H9 (cell line): ENCODE measurements at regions not wholly inside any gene's neighbourhood (a gene's known extent, or its start where the extent isn't known, plus 50 kb on each side); places are given as distances from the start of the nearest gene placed in this dataset.

Source experiments
- DNase-seq: peaks from one replicate; pipeline ENCODE4 v3.0.0-alpha.2; 2017
- H2AFZ ChIP-seq: one replicate; pipeline ENCODE4 v1.6.1; 2013; ENCODE audit warnings: mild to moderate bottlenecking, low read length, control low read depth, moderate library complexity
- H2AK5ac ChIP-seq: 2 replicates; pipeline ENCODE4 v1.6.1; 2013; ENCODE audit warnings: low read length, control low read depth, mixed read lengths; ENCODE audit not compliant: insufficient read length
- H2BK120ac ChIP-seq: one replicate; pipeline ENCODE4 v1.6.1; 2013; ENCODE audit warnings: low read depth, mild to moderate bottlenecking, low read length, control low read depth, inconsistent platforms; ENCODE audit not compliant: poor library complexity, severe bottlenecking
- H2BK12ac ChIP-seq: 2 replicates; pipeline ENCODE4 v1.6.1; 2013; ENCODE audit warnings: low read length, control low read depth, mixed read lengths, low read depth; ENCODE audit not compliant: insufficient read length
- H2BK15ac ChIP-seq: 2 replicates; pipeline ENCODE4 v1.6.1; 2013; ENCODE audit warnings: low read depth, low read length, control low read depth
- H2BK20ac ChIP-seq: one replicate; pipeline ENCODE4 v1.6.1; 2013; ENCODE audit warnings: low read depth, mild to moderate bottlenecking, low read length, control low read depth, inconsistent platforms; ENCODE audit not compliant: poor library complexity, severe bottlenecking
- H2BK5ac ChIP-seq: 2 replicates; pipeline ENCODE4 v1.6.1; 2013; ENCODE audit warnings: low read length, control low read depth, mixed read lengths; ENCODE audit not compliant: insufficient read length
- H3K14ac ChIP-seq: 2 replicates; pipeline ENCODE4 v1.6.1; 2013; ENCODE audit warnings: low read length, control low read depth; ENCODE audit not compliant: insufficient read depth
- H3K18ac ChIP-seq: 2 replicates; pipeline ENCODE4 v1.6.1; 2013; ENCODE audit warnings: low read depth, mild to moderate bottlenecking, mixed read lengths, low read length, control low read depth; ENCODE audit not compliant: insufficient read length
- H3K23ac ChIP-seq: 2 replicates; pipeline ENCODE4 v1.6.1; 2013; ENCODE audit warnings: low read length, control low read depth, mixed read lengths, low read depth; ENCODE audit not compliant: insufficient read length
- H3K23me2 ChIP-seq: 2 replicates; pipeline ENCODE4 v1.6.1; 2013; ENCODE audit warnings: low read depth, mild to moderate bottlenecking, mixed read lengths, low read length, control low read depth; ENCODE audit not compliant: insufficient read length, poor library complexity, severe bottlenecking
- H3K27ac ChIP-seq: 2 replicates; pipeline ENCODE4 v1.5.1; 2013; ENCODE audit warnings: low read length, control low read depth, mixed read lengths, low read depth; ENCODE audit not compliant: insufficient read length
- H3K27me3 ChIP-seq: 2 replicates; pipeline ENCODE4 v1.6.1; 2013; ENCODE audit warnings: low read length, control low read depth, inconsistent platforms; ENCODE audit not compliant: insufficient read depth
- H3K4ac ChIP-seq: 2 replicates; pipeline ENCODE4 v1.6.1; 2013; ENCODE audit warnings: low read depth, mild to moderate bottlenecking, control low read depth, inconsistent platforms, low read length, moderate library complexity
- H3K4me1 ChIP-seq: 2 replicates; pipeline ENCODE4 v1.6.1; 2013; ENCODE audit warnings: low read length, control low read depth, inconsistent platforms; ENCODE audit not compliant: insufficient read depth
- H3K4me2 ChIP-seq: 2 replicates; pipeline ENCODE4 v1.6.1; 2013; ENCODE audit warnings: low read length, control low read depth, mixed read lengths; ENCODE audit not compliant: insufficient read length, insufficient read depth
- H3K56ac ChIP-seq: 2 replicates; pipeline ENCODE4 v1.6.1; 2013; ENCODE audit warnings: low read depth, mild to moderate bottlenecking, mixed read lengths, low read length, control low read depth; ENCODE audit not compliant: insufficient read length
- H3K79me1 ChIP-seq: 2 replicates; pipeline ENCODE4 v1.6.1; 2013; ENCODE audit warnings: low read depth, mild to moderate bottlenecking, moderate library complexity, low read length, control low read depth, inconsistent platforms; ENCODE audit not compliant: insufficient read depth, poor library complexity, severe bottlenecking
- H3K79me2 ChIP-seq: 2 replicates; pipeline ENCODE4 v1.6.1; 2013; ENCODE audit warnings: low read length, control low read depth, inconsistent platforms; ENCODE audit not compliant: insufficient read depth
- H3K9ac ChIP-seq: 2 replicates; pipeline ENCODE4 v1.6.1; 2013; ENCODE audit warnings: low read length, control low read depth, mixed read lengths; ENCODE audit not compliant: insufficient read length; ENCODE audit errors: extremely low read depth
- H3K9me3 ChIP-seq: one replicate; pipeline ENCODE4 v1.6.1; 2013; ENCODE audit warnings: low read depth, low read length, inconsistent platforms; ENCODE audit not compliant: control insufficient read depth
- H3T11ph ChIP-seq: one replicate; pipeline ENCODE4 v1.6.1; 2013; ENCODE audit warnings: mild to moderate bottlenecking, low read length, control low read depth, inconsistent platforms
- H4K20me1 ChIP-seq: one replicate; pipeline ENCODE4 v1.6.1; 2013; ENCODE audit not compliant: control insufficient read depth, insufficient read length, insufficient read depth
- H4K5ac ChIP-seq: 2 replicates; pipeline ENCODE4 v1.6.1; 2013; ENCODE audit warnings: low read depth, mild to moderate bottlenecking, mixed read lengths, low read length, control low read depth; ENCODE audit not compliant: insufficient read length
- H4K8ac ChIP-seq: replicated peaks from 2 replicates; pipeline ENCODE4 v1.6.1; 2013; ENCODE audit warnings: low read length, control low read depth, mixed read lengths, low read depth; ENCODE audit not compliant: insufficient read length
- H4K91ac ChIP-seq: 2 replicates; pipeline ENCODE4 v1.6.1; 2013; ENCODE audit warnings: low read depth, mild to moderate bottlenecking, moderate library complexity, mixed read lengths, low read length, control low read depth; ENCODE audit not compliant: insufficient read length
- H3K27ac Mint-ChIP-seq, 3 experiments: 2 replicates in 2 of 3; 3 replicates in 1 of 3; pipeline ENCODE4 v1.8.0; 2020 to 2021; ENCODE audit warnings: mixed read lengths in 3 of 3, mild to moderate bottlenecking in 1 of 3, moderate library complexity in 1 of 3
- H3K27me3 Mint-ChIP-seq: 2 replicates; pipeline ENCODE4 v1.8.0; 2021; ENCODE audit warnings: low read depth, mild to moderate bottlenecking, moderate library complexity, mixed read lengths
- H3K36me3 Mint-ChIP-seq, 3 experiments: 2 replicates in 2 of 3; 3 replicates in 1 of 3; pipeline ENCODE4 v1.8.0; 2020 to 2021; ENCODE audit warnings: low read depth in 3 of 3, mixed read lengths in 3 of 3; ENCODE audit not compliant: insufficient read depth in 1 of 3
- H3K4me1 Mint-ChIP-seq, 2 experiments: 2 replicates each; pipeline ENCODE4 v1.8.0; 2020; ENCODE audit warnings: mixed read lengths in 2 of 2
- H3K4me3 Mint-ChIP-seq, 2 experiments: 2 replicates in 1 of 2; 3 replicates in 1 of 2; pipeline ENCODE4 v1.8.0; 2020 to 2021; ENCODE audit warnings: mild to moderate bottlenecking in 2 of 2, mixed read lengths in 2 of 2, moderate library complexity in 1 of 2
- H3K9me3 Mint-ChIP-seq, 2 experiments: 2 replicates in 1 of 2; 3 replicates in 1 of 2; pipeline ENCODE4 v1.8.0; 2020; ENCODE audit warnings: mild to moderate bottlenecking in 2 of 2, mixed read lengths in 2 of 2, moderate library complexity in 1 of 2
- CTCF ChIP-seq: fragments of 200-600 bp; sonication (generic); conservative IDR thresholded peaks from 3 replicates; pipeline ENCODE4 v1.8.0; 2021; ENCODE audit warnings: antibody characterized with exemption, mild to moderate bottlenecking
- WGBS: extraction: QIAGEN DNeasy Blood & Tissue Kit; methylation state at CpG from one replicate; pipeline ENCODE4 v1.1.7; 2013; ENCODE audit warnings: missing lambda C conversion rate, low lambda C conversion rate, mixed read lengths; ENCODE audit not compliant: insufficient read length; ENCODE audit errors: extremely low coverage; 5-methylcytosine and 5-hydroxymethylcytosine counted together

- Histone ChIP-seq H3K9ac (no peak overlapping the region), H3K27ac (no peak overlapping the region), H4K91ac (no peak overlapping the region), H4K20me1 (no peaks in the 10 kb centered on the region), H2BK120ac (no peak overlapping the region), H3K18ac (no peak overlapping the region), H3K79me2 (no peaks in the 10 kb centered on the region), H2AFZ (no peak overlapping the region), H3K9me3 (no peaks in the 10 kb centered on the region), H3K27me3 (no peaks in the 10 kb centered on the region), H2BK5ac (no peak overlapping the region), H2BK12ac (no peak overlapping the region), H3K4me1 (no peaks in the 10 kb centered on the region), H2AK5ac (no peak overlapping the region), H3K14ac (no peak overlapping the region), H3K4ac (no peak overlapping the region), H2BK20ac (no peak overlapping the region), H3K23me2 (no peaks in the 10 kb centered on the region), H4K5ac (no peak overlapping the region), H2BK15ac (no peak overlapping the region), H3K79me1 (no peaks in the 10 kb centered on the region), H3K56ac (no peak overlapping the region), H3K4me2 (no peak overlapping the region), H3T11ph (no peak overlapping the region), H4K8ac (no peak overlapping the region), H3K23ac (no peak overlapping the region)
- H3K27me3 Mint-ChIP-seq = no peaks in the 10 kb centered on the region
- no CpG with 5 or more reads among the region's 2 CpGs for WGBS
- no peak for TF ChIP-seq CTCF
- no peak for DNase-seq
- no peak overlapping the region for H3K27ac Mint-ChIP-seq
- H3K36me3 Mint-ChIP-seq = no peaks in the 10 kb centered on the region
- H3K9me3 Mint-ChIP-seq = no peaks in the 10 kb centered on the region
- no peak overlapping the region for H3K4me3 Mint-ChIP-seq
- no peaks in the 10 kb centered on the region for H3K4me1 Mint-ChIP-seq
Observed at GRCh38 chr5:24904981-24905517, 260.3 kb upstream of the CDH10 start.
